Gastroesophageal sphincter (tissue), 4 donors: ENCODE measurements at regions not wholly inside any gene's neighbourhood (a gene's known extent, or its start where the extent isn't known, plus 50 kb on each side); places are given as distances from the start of the nearest gene placed in this dataset.
A peak's percentile ranks its signal among the peaks of the same experiment; 100 is the strongest.

Experiments used
- ATAC-seq: fragments of 150-250 bp; one replicate; pipeline ENCODE4 v1.9.1; 2016; ENCODE audit warnings: mild to moderate bottlenecking, moderate library complexity
- H3K27ac ChIP-seq, 4 donors: fragments of 200-600 bp; sonication (generic) in 3 of 4; 1 replicate in 3 of 4; 2 replicates in 1 of 4; pipeline ENCODE4 v1.5.1; 2016 to 2019
- H3K27me3 ChIP-seq: fragments of 200-600 bp; sonication (generic); one replicate; pipeline ENCODE4 v1.5.1; 2019
- H3K36me3 ChIP-seq, 2 donors: fragments of 200-600 bp; sonication (generic); one replicate each; pipeline ENCODE4 v1.5.1; 2019; ENCODE audit warnings: control low read depth in 1 of 2
- H3K4me1 ChIP-seq, 3 donors: fragments of 200-600 bp; sonication (generic); 1 replicate in 2 of 3; 2 replicates in 1 of 3; pipeline ENCODE4 v1.5.1; 2016 to 2019; ENCODE audit warnings: control low read depth in 2 of 3
- H3K4me3 ChIP-seq, 2 donors: fragments of 200-600 bp; sonication (generic); one replicate each; pipeline ENCODE4 v1.5.1; 2019; ENCODE audit warnings: mild to moderate bottlenecking in 1 of 2, moderate library complexity in 1 of 2
- H3K9me3 ChIP-seq, 3 donors: fragments of 200-600 bp; sonication (generic); one replicate each; pipeline ENCODE4 v1.5.1; 2017 to 2019; ENCODE audit warnings: control low read depth in 2 of 3
- EP300 ChIP-seq: sonication (generic); formaldehyde crosslinking; IDR thresholded peaks from one replicate; pipeline ENCODE4 v1.6.1; 2017; ENCODE audit warnings: antibody characterized with exemption, mild to moderate bottlenecking
- POLR2A ChIP-seq, 2 donors: fragments of 450-650 bp; IDR thresholded peaks; one replicate each; pipeline ENCODE4 v1.6.1; 2017; ENCODE audit warnings: antibody characterized with exemption in 2 of 2, mild to moderate bottlenecking in 2 of 2, moderate library complexity in 1 of 2
- POLR2AphosphoS5 ChIP-seq: sonication (generic); formaldehyde crosslinking; IDR thresholded peaks from one replicate; pipeline ENCODE4 v1.6.1; 2017; ENCODE audit warnings: antibody characterized with exemption
- WGBS, 2 donors: methylation state at CpG; one replicate each; pipeline ENCODE4 v1.1.5; 2018; ENCODE audit warnings: low coverage in 1 of 2; 5-methylcytosine and 5-hydroxymethylcytosine counted together
- TF ChIP-seq, protein P1 (sequence below), 4 experiments: fragments of 200-600 bp in 2 of 4; fragments of 450-650 bp in 2 of 4; sonication (generic) in 1 of 4; IDR thresholded peaks; one replicate each; pipeline ENCODE4 v1.5.1; 2017 to 2019; ENCODE audit warnings: antibody characterized with exemption in 4 of 4, mild to moderate bottlenecking in 2 of 4, moderate library complexity in 2 of 4

DNA sequence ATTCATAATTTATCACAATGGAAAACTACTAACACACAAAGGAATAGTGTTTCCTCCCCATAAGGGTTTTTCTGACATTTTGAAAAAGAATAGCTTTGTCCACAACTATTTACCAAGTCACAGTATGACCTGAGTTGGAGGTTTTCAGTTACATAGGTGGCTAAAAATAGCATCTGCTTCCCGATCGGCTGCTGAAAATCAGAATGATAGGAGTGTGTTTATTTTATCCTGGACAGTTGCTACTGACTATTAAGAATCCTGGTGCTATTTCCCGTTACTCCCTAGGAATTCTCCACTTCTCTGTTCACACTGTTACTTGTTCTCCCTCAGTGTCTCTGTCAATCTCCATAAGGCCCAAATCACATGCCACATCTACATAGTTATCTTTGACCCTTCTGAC is 353.9 kb upstream of the RARB start:
- 16 to 21% methylated on average over 3 of the region's 3 CpGs for WGBS, 2 donors
- Histone ChIP-seq H3K4me3 (no peak overlapping the region), H3K27ac (peak overlapping the region in 3 of 4 donors; percentile 22 to 35 (median 29)), H3K36me3 (no peaks in the 10 kb centered on the region), H3K27me3 (no peaks in the 10 kb centered on the region), H3K9me3 (no peaks in the 10 kb centered on the region), H3K4me1 (peaks cover 0 to 19% (median 5%) of the 10 kb centered on the region in 3 donors)
- TF ChIP-seq POLR2AphosphoS5 (no peak), EP300 (no peak), POLR2A (IDR thresholded peaks at IDR 0.05) (no peak)
- TF ChIP-seq, protein P1, sequence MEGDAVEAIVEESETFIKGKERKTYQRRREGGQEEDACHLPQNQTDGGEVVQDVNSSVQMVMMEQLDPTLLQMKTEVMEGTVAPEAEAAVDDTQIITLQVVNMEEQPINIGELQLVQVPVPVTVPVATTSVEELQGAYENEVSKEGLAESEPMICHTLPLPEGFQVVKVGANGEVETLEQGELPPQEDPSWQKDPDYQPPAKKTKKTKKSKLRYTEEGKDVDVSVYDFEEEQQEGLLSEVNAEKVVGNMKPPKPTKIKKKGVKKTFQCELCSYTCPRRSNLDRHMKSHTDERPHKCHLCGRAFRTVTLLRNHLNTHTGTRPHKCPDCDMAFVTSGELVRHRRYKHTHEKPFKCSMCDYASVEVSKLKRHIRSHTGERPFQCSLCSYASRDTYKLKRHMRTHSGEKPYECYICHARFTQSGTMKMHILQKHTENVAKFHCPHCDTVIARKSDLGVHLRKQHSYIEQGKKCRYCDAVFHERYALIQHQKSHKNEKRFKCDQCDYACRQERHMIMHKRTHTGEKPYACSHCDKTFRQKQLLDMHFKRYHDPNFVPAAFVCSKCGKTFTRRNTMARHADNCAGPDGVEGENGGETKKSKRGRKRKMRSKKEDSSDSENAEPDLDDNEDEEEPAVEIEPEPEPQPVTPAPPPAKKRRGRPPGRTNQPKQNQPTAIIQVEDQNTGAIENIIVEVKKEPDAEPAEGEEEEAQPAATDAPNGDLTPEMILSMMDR (IDR thresholded peaks at IDR 0.05), result no peak
- ATAC-seq, result no peak

DNA sequence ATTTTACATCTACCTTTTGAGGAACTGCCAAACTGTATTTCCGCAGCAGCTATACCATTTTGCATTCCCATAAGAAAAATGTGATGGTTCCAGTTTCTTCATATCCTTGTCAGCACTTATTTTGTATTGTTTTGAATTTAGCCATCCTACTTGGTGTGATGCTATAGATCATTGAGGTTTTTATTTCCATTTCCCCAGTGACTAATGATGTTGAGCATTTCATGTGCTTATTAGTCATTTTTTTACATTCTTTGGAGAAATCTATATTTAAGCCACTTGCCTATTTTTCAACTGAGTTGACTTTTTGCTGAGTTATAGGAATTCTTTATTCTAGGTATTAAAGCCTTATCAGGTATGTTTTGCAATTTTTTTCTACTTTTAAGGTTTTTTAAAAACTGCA is 347.6 kb upstream of the RARB start:
- Histone ChIP-seq H3K4me1 (peaks cover 0 to 3% (median 0%) of the 10 kb centered on the region in 3 donors), H3K36me3 (no peaks in the 10 kb centered on the region), H3K27ac (no peak overlapping the region), H3K4me3 (no peak overlapping the region), H3K9me3 (no peaks in the 10 kb centered on the region), H3K27me3 (no peaks in the 10 kb centered on the region)
- ATAC-seq, result no peak
- TF ChIP-seq POLR2AphosphoS5, result no peak
- no peak for TF ChIP-seq EP300
- TF ChIP-seq POLR2A (IDR thresholded peaks at IDR 0.05), result no peak
- TF ChIP-seq, protein P1 (IDR thresholded peaks at IDR 0.05), result no peak
- 93 to 100% methylated on average over 1 of the region's 1 CpG for WGBS, 2 donors

DNA sequence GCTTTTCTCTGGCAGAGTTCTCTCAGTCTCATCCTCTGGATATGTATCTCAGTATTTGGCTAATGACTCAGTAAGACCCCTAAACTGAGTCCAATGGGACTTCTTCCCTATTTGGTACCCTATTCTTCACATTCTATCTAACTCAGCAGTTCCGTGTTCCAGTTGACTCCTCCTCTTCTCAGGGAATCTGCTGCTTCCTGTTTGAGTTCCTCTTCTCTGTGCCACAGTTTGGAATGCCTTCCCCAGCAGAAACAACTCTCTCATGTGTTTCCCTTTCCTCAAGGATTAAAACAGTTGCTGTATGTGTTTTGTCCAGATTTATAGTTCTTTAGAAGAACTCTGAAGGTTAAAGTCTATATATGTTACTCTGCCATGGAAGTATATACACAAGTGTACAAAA is 344.0 kb upstream of the RARB start:
- no peak overlapping the region for H3K4me3 ChIP-seq
- H3K9me3 ChIP-seq, result peaks cover 0 to 5% (median 0%) of the 10 kb centered on the region in 3 donors
- ATAC-seq, result no peak
- no peaks in the 10 kb centered on the region for H3K36me3 ChIP-seq
- TF ChIP-seq, protein P1 (IDR thresholded peaks at IDR 0.05), result no peak
- TF ChIP-seq POLR2AphosphoS5, result no peak
- TF ChIP-seq EP300, result no peak
- no peak for TF ChIP-seq POLR2A (IDR thresholded peaks at IDR 0.05)
- no peak overlapping the region for H3K27ac ChIP-seq
- WGBS, 2 donors, result 50% methylated on average over 1 of the region's 1 CpG; no CpG with 5 or more reads in 1 of the 2 donors
- H3K4me1 ChIP-seq, result no peaks in the 10 kb centered on the region
- no peaks in the 10 kb centered on the region for H3K27me3 ChIP-seq

DNA sequence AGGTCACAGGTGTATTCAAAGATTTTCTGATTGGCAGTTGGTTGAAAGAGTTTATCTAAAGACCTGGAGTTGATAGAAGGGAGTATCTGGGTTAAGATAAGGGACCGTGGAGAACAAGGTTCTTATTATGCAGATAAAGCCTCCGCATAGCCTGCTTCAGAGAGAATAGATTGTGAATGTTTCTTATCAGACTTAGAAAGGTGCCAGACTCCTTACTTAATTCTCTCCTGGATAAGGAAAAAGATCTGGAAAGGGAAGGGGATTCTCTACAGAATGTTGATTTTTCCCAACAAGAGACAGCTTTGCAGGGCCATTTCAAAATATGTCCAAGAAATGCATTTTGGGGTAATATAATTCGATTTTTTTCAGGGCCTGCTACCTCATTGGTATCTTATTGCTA is 341.3 kb upstream of the RARB start:
- Histone ChIP-seq H3K27ac (no peak overlapping the region), H3K27me3 (no peaks in the 10 kb centered on the region), H3K4me3 (no peak overlapping the region), H3K36me3 (no peaks in the 10 kb centered on the region), H3K9me3 (peaks cover 0 to 5% (median 0%) of the 10 kb centered on the region in 3 donors), H3K4me1 (peaks cover 0 to 15% (median 0%) of the 10 kb centered on the region in 3 donors)
- 83 to 95% methylated on average over 3 of the region's 3 CpGs for WGBS, 2 donors
- ATAC-seq, result no peak
- TF ChIP-seq, protein P1 (IDR thresholded peaks at IDR 0.05), result no peak
- TF ChIP-seq EP300 (no peak), POLR2AphosphoS5 (no peak), POLR2A (IDR thresholded peaks at IDR 0.05) (no peak)

DNA sequence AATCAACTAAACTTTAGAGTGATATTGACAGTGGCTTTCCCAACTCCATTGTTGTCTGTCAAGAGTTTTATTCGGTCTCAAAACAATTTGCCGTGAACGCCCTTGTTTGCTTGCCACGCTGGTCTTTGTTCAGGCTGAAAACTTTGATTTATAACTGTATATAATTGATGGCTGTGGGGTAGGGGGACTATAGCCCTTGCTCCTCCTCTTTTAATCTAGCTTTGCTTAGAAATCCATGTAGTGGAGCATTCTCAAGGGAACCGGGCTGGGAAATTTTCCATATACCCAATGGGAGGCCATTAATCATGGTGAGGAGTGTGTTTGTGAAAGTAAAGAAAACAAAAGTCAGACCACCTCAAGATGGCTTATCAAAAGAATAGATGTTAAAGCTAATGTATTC is 339.8 kb upstream of the RARB start:
- Histone ChIP-seq H3K27me3 (no peaks in the 10 kb centered on the region), H3K4me3 (no peak overlapping the region), H3K4me1 (peaks cover 0 to 27% (median 0%) of the 10 kb centered on the region in 3 donors), H3K36me3 (no peaks in the 10 kb centered on the region), H3K9me3 (peaks cover 0 to 5% (median 0%) of the 10 kb centered on the region in 3 donors), H3K27ac (no peak overlapping the region)
- no peak for ATAC-seq
- 83 to 84% methylated on average over 5 of the region's 5 CpGs for WGBS, 2 donors
- TF ChIP-seq EP300, result no peak
- no peak for TF ChIP-seq POLR2A (IDR thresholded peaks at IDR 0.05)
- TF ChIP-seq, protein P1 (IDR thresholded peaks at IDR 0.05), result no peak
- TF ChIP-seq POLR2AphosphoS5, result no peak
